ENCODE measurements at regions not wholly inside any gene's neighbourhood (a gene's known extent, or its start where the extent isn't known, plus 50 kb on each side); places are given as distances from the start of the nearest gene placed in this dataset.

DNA sequence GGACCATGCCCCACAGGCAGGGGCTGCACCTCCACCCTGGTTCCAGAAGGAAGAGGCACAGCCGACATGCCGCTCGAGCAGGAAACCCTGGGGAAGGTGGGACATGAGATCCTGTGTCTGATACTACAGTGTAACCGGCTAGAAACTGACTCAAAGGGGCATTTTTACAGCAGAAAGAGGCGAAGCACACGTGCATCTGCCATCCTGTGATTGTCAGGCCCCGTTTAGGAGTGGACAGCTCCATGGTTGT is 62.7 kb downstream of the SIK1 start:
- TF ChIP-seq CTCF (IDR thresholded peaks at IDR 0.05) (no peak), POLR2A (IDR thresholded peaks at IDR 0.05) (no peak)

Data from uterus (tissue), 2 donors.